H9 (cell line): ENCODE measurements at regions not wholly inside any gene's neighbourhood (a gene's known extent, or its start where the extent isn't known, plus 50 kb on each side); places are given as distances from the start of the nearest gene placed in this dataset.

Experiments used
- DNase-seq: peaks from one replicate; pipeline ENCODE4 v3.0.0-alpha.2; 2017
- H2AFZ ChIP-seq: one replicate; pipeline ENCODE4 v1.6.1; 2013; ENCODE audit warnings: mild to moderate bottlenecking, low read length, control low read depth, moderate library complexity
- H2AK5ac ChIP-seq: 2 replicates; pipeline ENCODE4 v1.6.1; 2013; ENCODE audit warnings: low read length, control low read depth, mixed read lengths; ENCODE audit not compliant: insufficient read length
- H2BK120ac ChIP-seq: one replicate; pipeline ENCODE4 v1.6.1; 2013; ENCODE audit warnings: low read depth, mild to moderate bottlenecking, low read length, control low read depth, inconsistent platforms; ENCODE audit not compliant: poor library complexity, severe bottlenecking
- H2BK12ac ChIP-seq: 2 replicates; pipeline ENCODE4 v1.6.1; 2013; ENCODE audit warnings: low read length, control low read depth, mixed read lengths, low read depth; ENCODE audit not compliant: insufficient read length
- H2BK15ac ChIP-seq: 2 replicates; pipeline ENCODE4 v1.6.1; 2013; ENCODE audit warnings: low read depth, low read length, control low read depth
- H2BK20ac ChIP-seq: one replicate; pipeline ENCODE4 v1.6.1; 2013; ENCODE audit warnings: low read depth, mild to moderate bottlenecking, low read length, control low read depth, inconsistent platforms; ENCODE audit not compliant: poor library complexity, severe bottlenecking
- H2BK5ac ChIP-seq: 2 replicates; pipeline ENCODE4 v1.6.1; 2013; ENCODE audit warnings: low read length, control low read depth, mixed read lengths; ENCODE audit not compliant: insufficient read length
- H3K14ac ChIP-seq: 2 replicates; pipeline ENCODE4 v1.6.1; 2013; ENCODE audit warnings: low read length, control low read depth; ENCODE audit not compliant: insufficient read depth
- H3K18ac ChIP-seq: 2 replicates; pipeline ENCODE4 v1.6.1; 2013; ENCODE audit warnings: low read depth, mild to moderate bottlenecking, mixed read lengths, low read length, control low read depth; ENCODE audit not compliant: insufficient read length
- H3K23ac ChIP-seq: 2 replicates; pipeline ENCODE4 v1.6.1; 2013; ENCODE audit warnings: low read length, control low read depth, mixed read lengths, low read depth; ENCODE audit not compliant: insufficient read length
- H3K23me2 ChIP-seq: 2 replicates; pipeline ENCODE4 v1.6.1; 2013; ENCODE audit warnings: low read depth, mild to moderate bottlenecking, mixed read lengths, low read length, control low read depth; ENCODE audit not compliant: insufficient read length, poor library complexity, severe bottlenecking
- H3K27ac ChIP-seq: 2 replicates; pipeline ENCODE4 v1.5.1; 2013; ENCODE audit warnings: low read length, control low read depth, mixed read lengths, low read depth; ENCODE audit not compliant: insufficient read length
- H3K27me3 ChIP-seq: 2 replicates; pipeline ENCODE4 v1.6.1; 2013; ENCODE audit warnings: low read length, control low read depth, inconsistent platforms; ENCODE audit not compliant: insufficient read depth
- H3K4ac ChIP-seq: 2 replicates; pipeline ENCODE4 v1.6.1; 2013; ENCODE audit warnings: low read depth, mild to moderate bottlenecking, control low read depth, inconsistent platforms, low read length, moderate library complexity
- H3K4me1 ChIP-seq: 2 replicates; pipeline ENCODE4 v1.6.1; 2013; ENCODE audit warnings: low read length, control low read depth, inconsistent platforms; ENCODE audit not compliant: insufficient read depth
- H3K4me2 ChIP-seq: 2 replicates; pipeline ENCODE4 v1.6.1; 2013; ENCODE audit warnings: low read length, control low read depth, mixed read lengths; ENCODE audit not compliant: insufficient read length, insufficient read depth
- H3K56ac ChIP-seq: 2 replicates; pipeline ENCODE4 v1.6.1; 2013; ENCODE audit warnings: low read depth, mild to moderate bottlenecking, mixed read lengths, low read length, control low read depth; ENCODE audit not compliant: insufficient read length
- H3K79me1 ChIP-seq: 2 replicates; pipeline ENCODE4 v1.6.1; 2013; ENCODE audit warnings: low read depth, mild to moderate bottlenecking, moderate library complexity, low read length, control low read depth, inconsistent platforms; ENCODE audit not compliant: insufficient read depth, poor library complexity, severe bottlenecking
- H3K79me2 ChIP-seq: 2 replicates; pipeline ENCODE4 v1.6.1; 2013; ENCODE audit warnings: low read length, control low read depth, inconsistent platforms; ENCODE audit not compliant: insufficient read depth
- H3K9ac ChIP-seq: 2 replicates; pipeline ENCODE4 v1.6.1; 2013; ENCODE audit warnings: low read length, control low read depth, mixed read lengths; ENCODE audit not compliant: insufficient read length; ENCODE audit errors: extremely low read depth
- H3K9me3 ChIP-seq: one replicate; pipeline ENCODE4 v1.6.1; 2013; ENCODE audit warnings: low read depth, low read length, inconsistent platforms; ENCODE audit not compliant: control insufficient read depth
- H3T11ph ChIP-seq: one replicate; pipeline ENCODE4 v1.6.1; 2013; ENCODE audit warnings: mild to moderate bottlenecking, low read length, control low read depth, inconsistent platforms
- H4K20me1 ChIP-seq: one replicate; pipeline ENCODE4 v1.6.1; 2013; ENCODE audit not compliant: control insufficient read depth, insufficient read length, insufficient read depth
- H4K5ac ChIP-seq: 2 replicates; pipeline ENCODE4 v1.6.1; 2013; ENCODE audit warnings: low read depth, mild to moderate bottlenecking, mixed read lengths, low read length, control low read depth; ENCODE audit not compliant: insufficient read length
- H4K8ac ChIP-seq: replicated peaks from 2 replicates; pipeline ENCODE4 v1.6.1; 2013; ENCODE audit warnings: low read length, control low read depth, mixed read lengths, low read depth; ENCODE audit not compliant: insufficient read length
- H4K91ac ChIP-seq: 2 replicates; pipeline ENCODE4 v1.6.1; 2013; ENCODE audit warnings: low read depth, mild to moderate bottlenecking, moderate library complexity, mixed read lengths, low read length, control low read depth; ENCODE audit not compliant: insufficient read length
- H3K27ac Mint-ChIP-seq, 3 experiments: 2 replicates in 2 of 3; 3 replicates in 1 of 3; pipeline ENCODE4 v1.8.0; 2020 to 2021; ENCODE audit warnings: mixed read lengths in 3 of 3, mild to moderate bottlenecking in 1 of 3, moderate library complexity in 1 of 3
- H3K27me3 Mint-ChIP-seq: 2 replicates; pipeline ENCODE4 v1.8.0; 2021; ENCODE audit warnings: low read depth, mild to moderate bottlenecking, moderate library complexity, mixed read lengths
- H3K36me3 Mint-ChIP-seq, 3 experiments: 2 replicates in 2 of 3; 3 replicates in 1 of 3; pipeline ENCODE4 v1.8.0; 2020 to 2021; ENCODE audit warnings: low read depth in 3 of 3, mixed read lengths in 3 of 3; ENCODE audit not compliant: insufficient read depth in 1 of 3
- H3K4me1 Mint-ChIP-seq, 2 experiments: 2 replicates each; pipeline ENCODE4 v1.8.0; 2020; ENCODE audit warnings: mixed read lengths in 2 of 2
- H3K4me3 Mint-ChIP-seq, 2 experiments: 2 replicates in 1 of 2; 3 replicates in 1 of 2; pipeline ENCODE4 v1.8.0; 2020 to 2021; ENCODE audit warnings: mild to moderate bottlenecking in 2 of 2, mixed read lengths in 2 of 2, moderate library complexity in 1 of 2
- H3K9me3 Mint-ChIP-seq, 2 experiments: 2 replicates in 1 of 2; 3 replicates in 1 of 2; pipeline ENCODE4 v1.8.0; 2020; ENCODE audit warnings: mild to moderate bottlenecking in 2 of 2, mixed read lengths in 2 of 2, moderate library complexity in 1 of 2
- CTCF ChIP-seq: fragments of 200-600 bp; sonication (generic); conservative IDR thresholded peaks from 3 replicates; pipeline ENCODE4 v1.8.0; 2021; ENCODE audit warnings: antibody characterized with exemption, mild to moderate bottlenecking
- WGBS: extraction: QIAGEN DNeasy Blood & Tissue Kit; methylation state at CpG from one replicate; pipeline ENCODE4 v1.1.7; 2013; ENCODE audit warnings: missing lambda C conversion rate, low lambda C conversion rate, mixed read lengths; ENCODE audit not compliant: insufficient read length; ENCODE audit errors: extremely low coverage; 5-methylcytosine and 5-hydroxymethylcytosine counted together

DNA sequence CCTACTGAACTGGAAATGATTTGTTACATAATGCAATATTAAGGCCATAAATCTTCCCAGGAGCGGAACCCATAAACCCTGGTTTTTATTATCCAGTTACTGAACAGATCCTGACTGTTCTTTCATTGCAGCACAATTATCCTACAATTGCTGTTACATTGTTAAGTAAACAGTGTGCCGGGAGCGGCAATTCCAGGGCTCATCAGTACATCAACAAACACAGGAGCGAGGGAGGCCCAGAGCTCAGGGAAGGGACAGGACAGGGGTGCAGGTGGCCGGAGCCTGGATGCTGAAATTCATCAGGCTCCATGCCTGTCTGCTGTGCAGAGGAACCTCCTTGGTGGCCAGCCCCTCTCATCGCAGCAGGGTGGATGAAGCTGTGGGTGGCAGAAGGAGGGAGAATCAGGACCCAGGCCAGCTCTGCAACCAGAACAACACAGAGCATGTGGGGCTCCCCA lies 544.7 kb downstream of the NPHP4 start:
- Histone ChIP-seq H3K79me2 (no peaks in the 10 kb centered on the region), H3K23me2 (no peaks in the 10 kb centered on the region)
- peaks cover 13% of the 10 kb centered on the region; the same call in 1 of the 2 replicates for H3K27me3 Mint-ChIP-seq

More for the DNA sequence above, 544.7 kb downstream of the NPHP4 start:
- H3K9me3 ChIP-seq: no peaks in the 10 kb centered on the region
- no peak overlapping the region for H3K4ac ChIP-seq
- DNase-seq: no peak
- H2AFZ ChIP-seq: no peak overlapping the region
- WGBS: no CpG with 5 or more reads among the region's 6 CpGs
- H3K23ac ChIP-seq: no peak overlapping the region
- no peak overlapping the region for H3K9ac ChIP-seq
- no peak overlapping the region for H2BK15ac ChIP-seq
- H3K27me3 ChIP-seq: no peaks in the 10 kb centered on the region
- H2BK12ac ChIP-seq: no peak overlapping the region
- no peak for TF ChIP-seq CTCF
- H3T11ph ChIP-seq: no peak overlapping the region
- no peak overlapping the region for H2AK5ac ChIP-seq
- no peak overlapping the region for H2BK20ac ChIP-seq
- H3K4me2 ChIP-seq: no peak overlapping the region
- H3K9me3 Mint-ChIP-seq: no peaks in the 10 kb centered on the region
- no peak overlapping the region for H4K8ac ChIP-seq
- no peaks in the 10 kb centered on the region for H3K4me1 ChIP-seq
- H3K27ac ChIP-seq: no peak overlapping the region
- no peaks in the 10 kb centered on the region for H4K20me1 ChIP-seq
- H3K56ac ChIP-seq: no peak overlapping the region
- no peak overlapping the region for H3K27ac Mint-ChIP-seq
- H3K18ac ChIP-seq: no peak overlapping the region
- no peak overlapping the region for H2BK120ac ChIP-seq
- no peak overlapping the region for H3K14ac ChIP-seq
- no peaks in the 10 kb centered on the region for H3K36me3 Mint-ChIP-seq
- peaks cover 8 to 11% of the 10 kb centered on the region in 2 experiments for H3K4me1 Mint-ChIP-seq
- no peak overlapping the region for H4K91ac ChIP-seq
- H2BK5ac ChIP-seq: no peak overlapping the region
- no peak overlapping the region for H3K4me3 Mint-ChIP-seq
- no peak overlapping the region for H4K5ac ChIP-seq
- H3K79me1 ChIP-seq: no peaks in the 10 kb centered on the region
